Hindlimb muscle (tissue), 1 donor: ENCODE measurements at regions not wholly inside any gene's neighbourhood (a gene's known extent, or its start where the extent isn't known, plus 50 kb on each side); places are given as distances from the start of the nearest gene placed in this dataset.
"Not testable (repeated sequence)": the region's sequence is repeated elsewhere in the genome, so short reads cannot be mapped to it uniquely, and the experiment has no call there.

Source experiments
- DNase-seq: peaks from one replicate; pipeline ENCODE4 v3.0.0-alpha.2; 2013

- no peak for DNase-seq
Observed at GRCh38 chr7:119737390-119737789, 535.6 kb upstream of the KCND2 start.

DNA sequence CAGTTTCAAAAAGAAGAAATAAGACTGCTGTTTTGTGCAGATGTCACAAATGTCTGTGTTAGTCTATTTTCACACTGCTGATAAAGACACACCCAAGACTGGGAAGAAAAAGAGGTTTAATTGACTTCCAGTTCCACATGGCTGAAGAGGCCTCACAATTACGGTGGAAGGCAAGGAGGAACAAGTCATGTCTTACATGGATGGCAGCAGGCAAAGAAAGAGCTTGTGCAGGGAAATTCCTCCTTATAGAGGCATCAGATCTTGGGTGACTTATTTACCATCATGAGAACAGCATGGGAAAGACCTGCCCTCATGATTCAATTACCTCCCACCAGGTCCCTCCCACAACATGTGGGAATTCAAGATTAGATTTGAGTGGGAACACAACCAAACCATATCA, 527.7 kb upstream of the KCND2 start:
- DNase-seq = not testable (repeated sequence)

GRCh38 chr7:119748251-119748860, 524.6 kb upstream of the KCND2 start:
- no peak for DNase-seq

DNA sequence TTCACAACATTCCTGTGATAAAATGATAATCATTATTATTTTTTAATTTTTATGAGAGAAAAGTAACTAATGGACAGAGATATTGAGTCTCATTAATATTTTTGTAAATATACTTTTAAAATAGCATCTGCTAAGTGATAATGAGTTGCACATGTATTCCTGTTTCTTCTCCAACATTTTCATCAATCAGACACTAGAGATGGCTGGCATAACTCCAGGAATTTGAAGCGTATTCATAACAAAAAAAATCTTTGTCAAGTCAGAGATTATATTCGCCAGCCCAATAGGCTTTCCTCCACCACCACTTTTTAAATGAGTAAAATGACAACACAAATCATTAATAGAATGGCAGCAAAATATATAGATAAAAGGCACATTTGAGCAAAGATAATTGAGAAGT, 524.0 kb upstream of the KCND2 start:
- no peak for DNase-seq

GRCh38 chr7:119756687-119757086, 516.3 kb upstream of the KCND2 start:
- no peak for DNase-seq

GRCh38 chr7:119758254-119758653, 514.7 kb upstream of the KCND2 start:
- no peak for DNase-seq

DNA sequence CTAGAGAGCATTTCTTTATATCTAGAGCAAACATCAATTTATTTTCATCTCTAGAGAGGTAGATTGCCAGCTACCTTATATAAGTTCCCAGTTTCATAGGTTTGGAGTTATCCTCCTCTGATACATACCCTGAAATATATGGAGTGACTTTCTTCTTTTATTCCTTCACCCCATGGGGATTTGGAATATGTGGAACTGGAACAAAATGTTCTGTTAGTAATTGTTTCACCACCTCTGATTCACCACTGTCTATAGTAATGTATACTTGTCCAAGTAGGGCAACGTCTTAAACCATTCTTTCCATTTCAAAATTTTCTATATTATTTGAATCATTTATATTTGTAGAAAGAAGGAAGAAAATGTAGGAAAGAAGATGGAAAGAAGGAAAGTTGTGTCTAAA, 511.2 kb upstream of the KCND2 start:
- DNase-seq = no peak

GRCh38 chr7:119782286-119782685, 490.7 kb upstream of the KCND2 start:
- no peak for DNase-seq

- peak; percentile 14 for DNase-seq
Observed at GRCh38 chr7:119783799-119784198, 489.2 kb upstream of the KCND2 start.

DNA sequence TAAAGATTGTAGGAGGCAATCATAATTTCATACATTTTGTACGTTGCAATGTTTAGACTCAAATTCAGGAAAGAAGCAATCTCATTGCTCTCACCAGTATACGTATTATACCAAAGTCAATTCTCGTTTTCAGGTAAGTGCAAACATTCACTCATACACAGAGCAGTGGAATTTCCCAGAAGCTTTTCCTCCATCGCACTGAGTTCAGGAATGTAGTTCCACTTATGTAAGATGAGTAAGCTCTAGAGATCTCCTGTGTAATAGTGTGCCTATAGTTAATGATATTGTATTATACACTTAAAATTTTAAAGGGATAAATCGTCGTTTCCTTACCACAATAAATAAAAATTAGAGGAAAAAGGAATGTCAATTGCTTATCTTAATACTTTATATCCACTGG, 470.8 kb upstream of the KCND2 start:
- no peak for DNase-seq

DNA sequence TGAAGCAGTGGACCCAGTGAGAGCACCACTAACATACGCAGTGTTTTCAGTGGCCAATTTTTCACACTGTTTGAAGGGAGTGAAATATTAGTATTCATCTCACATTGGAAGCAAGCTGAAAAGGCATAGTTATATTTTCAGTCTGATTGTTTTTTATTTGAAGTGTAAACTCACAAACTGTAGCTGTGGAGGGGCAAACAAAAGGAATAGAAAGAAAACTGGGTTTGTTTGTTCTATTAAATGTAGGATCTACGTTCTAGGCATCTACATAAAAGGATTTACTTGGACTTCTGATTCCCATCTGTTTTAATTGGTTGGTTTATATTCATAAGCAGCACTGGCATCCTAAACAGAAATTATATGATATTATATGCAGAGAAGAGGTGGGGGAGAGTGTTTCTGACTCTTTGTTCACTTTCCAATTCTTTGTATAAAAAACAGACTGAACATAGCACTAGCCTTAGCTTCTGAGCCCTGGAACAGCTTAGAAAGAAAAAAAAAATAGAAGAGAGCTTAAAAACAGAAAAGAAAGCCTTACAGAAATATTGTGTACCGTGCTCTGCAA, 447.8 kb upstream of the KCND2 start:
- no peak for DNase-seq

- DNase-seq = no peak
Observed at GRCh38 chr7:119826547-119826946, 446.4 kb upstream of the KCND2 start.

DNA sequence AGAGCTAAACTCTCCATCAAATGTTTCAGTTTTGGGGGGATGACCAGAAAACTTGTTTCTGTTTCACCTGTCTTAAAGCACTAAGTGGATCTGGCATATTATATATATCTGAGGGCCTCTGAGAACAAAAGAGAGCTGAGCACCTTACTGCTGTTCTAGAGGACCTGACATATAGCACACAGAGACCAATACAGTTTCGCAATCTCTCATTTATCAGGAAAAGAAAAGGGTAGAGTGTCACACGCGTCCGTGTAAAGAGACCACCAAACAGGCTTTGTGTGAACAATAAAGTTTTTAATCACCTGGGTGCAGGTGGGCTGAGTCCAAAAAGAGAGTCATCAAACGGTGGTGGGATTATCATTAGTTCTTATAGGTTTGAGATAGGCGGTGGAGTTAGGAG, 434.5 kb upstream of the KCND2 start:
- no peak for DNase-seq

GRCh38 chr7:119842337-119842736, 430.6 kb upstream of the KCND2 start:
- no peak for DNase-seq

- no peak for DNase-seq
Observed at GRCh38 chr7:119842786-119843185, 430.2 kb upstream of the KCND2 start.

- DNase-seq = no peak
Observed at GRCh38 chr7:119861385-119861784, 411.6 kb upstream of the KCND2 start.

DNA sequence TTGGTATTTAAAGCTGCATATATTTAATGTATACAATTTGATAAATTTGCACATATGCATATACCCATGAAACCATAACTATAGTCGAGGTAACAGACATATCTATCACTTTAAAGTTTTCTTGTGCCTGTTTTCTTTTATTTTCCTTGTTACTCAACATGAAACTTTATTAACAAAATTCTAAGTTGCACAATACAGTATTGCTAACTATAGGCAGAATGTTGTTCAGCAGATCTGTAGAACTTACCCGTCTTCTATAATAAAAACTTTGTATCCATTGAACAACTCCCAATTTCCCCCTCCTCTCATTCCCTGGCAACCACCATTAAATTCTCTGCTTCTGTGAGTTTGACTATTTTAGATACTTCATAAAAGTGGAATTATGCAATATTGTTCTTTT, 404.6 kb upstream of the KCND2 start:
- no peak for DNase-seq

DNA sequence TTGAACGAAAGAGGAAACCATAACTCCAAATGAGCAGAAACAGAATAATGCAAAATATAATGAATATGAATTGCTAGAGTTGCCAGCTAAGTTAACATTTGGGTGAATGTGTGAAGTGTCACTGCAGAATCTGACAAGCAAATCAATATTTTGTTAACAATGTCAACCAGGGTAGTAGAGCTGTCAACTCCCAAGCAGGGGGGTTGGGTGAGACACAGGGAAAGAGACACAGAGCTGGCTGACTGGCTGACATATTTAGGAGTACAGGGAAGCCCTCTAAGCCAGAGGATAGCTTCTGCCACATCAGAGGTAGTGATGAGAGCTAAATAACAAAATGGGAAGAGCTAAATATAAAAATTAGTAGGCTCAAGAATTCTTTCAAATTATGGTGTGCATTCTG, 393.1 kb upstream of the KCND2 start:
- no peak for DNase-seq

- DNase-seq = no peak
Observed at GRCh38 chr7:119886007-119886406, 387.0 kb upstream of the KCND2 start.

DNA sequence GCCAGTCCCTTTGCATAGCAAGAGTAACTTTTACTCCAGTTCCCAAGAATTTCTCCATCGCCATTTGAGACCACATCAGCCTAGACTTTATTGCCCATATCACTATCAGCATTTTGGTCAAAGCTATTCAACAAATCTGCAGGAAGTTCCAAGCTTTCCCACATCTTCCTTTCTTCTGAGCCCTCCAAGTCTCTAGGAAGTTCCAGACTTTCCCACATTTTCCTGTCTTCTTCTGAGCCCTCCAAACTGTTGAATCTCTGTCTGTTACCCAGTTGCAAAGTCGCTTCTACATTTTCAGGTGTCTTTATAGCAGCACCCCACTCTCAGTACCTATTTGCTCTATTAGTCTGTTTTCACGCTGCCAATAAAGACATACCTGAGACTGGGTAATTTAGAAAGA, 386.4 kb upstream of the KCND2 start:
- not testable (repeated sequence) for DNase-seq

GRCh38 chr7:119888251-119888650, 384.7 kb upstream of the KCND2 start:
- DNase-seq = no peak

DNA sequence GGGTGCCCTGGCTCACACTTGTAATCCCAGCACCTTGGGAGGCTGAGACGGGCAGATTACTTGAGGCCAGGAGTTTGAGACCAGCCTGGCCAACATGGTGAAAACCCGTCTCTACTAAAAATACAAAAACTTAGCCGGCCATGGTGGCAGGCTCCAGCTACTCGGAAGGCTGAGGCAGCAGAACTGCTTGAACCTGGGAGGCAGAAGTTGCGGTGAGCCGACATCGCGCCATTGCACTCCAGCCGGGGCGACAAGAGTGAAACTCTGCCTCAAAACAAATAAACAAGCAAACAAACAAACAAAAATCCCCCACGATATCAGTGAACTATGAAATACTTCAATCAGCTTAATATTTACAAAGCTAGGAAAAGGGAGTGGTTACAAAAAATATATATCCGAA, 382.3 kb upstream of the KCND2 start:
- DNase-seq = no peak

GRCh38 chr7:119895320-119895719, 377.7 kb upstream of the KCND2 start:
- DNase-seq = no peak

- DNase-seq = no peak
Observed at GRCh38 chr7:119896386-119896785, 376.6 kb upstream of the KCND2 start.
